ENCODE measurements at regions not wholly inside any gene's neighbourhood (a gene's known extent, or its start where the extent isn't known, plus 50 kb on each side); places are given as distances from the start of the nearest gene placed in this dataset.

DNA sequence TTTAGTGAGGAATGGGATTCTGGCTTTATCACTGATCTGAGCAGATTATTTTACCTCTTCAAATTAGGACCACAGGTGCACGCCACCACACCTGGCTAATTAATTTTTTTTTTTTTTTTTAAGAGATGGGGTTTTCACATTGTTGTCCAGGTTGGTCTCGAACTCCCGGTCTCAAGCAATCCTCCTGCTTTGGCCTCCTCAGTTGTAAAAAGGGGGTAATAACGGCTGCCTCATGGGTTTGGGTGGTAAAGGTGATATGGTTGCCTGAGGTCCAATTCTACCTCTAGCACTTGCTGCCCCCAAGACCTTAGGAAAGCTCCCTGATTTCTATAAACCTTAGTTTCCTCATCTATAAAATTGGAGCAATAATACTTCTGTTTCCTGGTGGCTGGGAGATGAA is 130.7 kb upstream of the HS3ST2 start:
- Mint-ChIP-seq H3K27ac (ENCODE audit: low read depth, unreplicated experiment) (no peak overlapping the region), H3K36me3 (ENCODE audit: insufficient read depth, unreplicated experiment) (no peaks in the 10 kb centered on the region), H3K27me3 (ENCODE audit: insufficient read depth, unreplicated experiment) (no peaks in the 10 kb centered on the region), H3K4me3 (ENCODE audit: unreplicated experiment) (no peak overlapping the region), H3K9me3 (ENCODE audit: unreplicated experiment) (no peaks in the 10 kb centered on the region), H3K4me1 (ENCODE audit: insufficient read depth, unreplicated experiment) (peaks cover 11% of the 10 kb centered on the region)
- DNase-seq (ENCODE audit: unreplicated experiment), result no peak
- TF ChIP-seq, protein P1, sequence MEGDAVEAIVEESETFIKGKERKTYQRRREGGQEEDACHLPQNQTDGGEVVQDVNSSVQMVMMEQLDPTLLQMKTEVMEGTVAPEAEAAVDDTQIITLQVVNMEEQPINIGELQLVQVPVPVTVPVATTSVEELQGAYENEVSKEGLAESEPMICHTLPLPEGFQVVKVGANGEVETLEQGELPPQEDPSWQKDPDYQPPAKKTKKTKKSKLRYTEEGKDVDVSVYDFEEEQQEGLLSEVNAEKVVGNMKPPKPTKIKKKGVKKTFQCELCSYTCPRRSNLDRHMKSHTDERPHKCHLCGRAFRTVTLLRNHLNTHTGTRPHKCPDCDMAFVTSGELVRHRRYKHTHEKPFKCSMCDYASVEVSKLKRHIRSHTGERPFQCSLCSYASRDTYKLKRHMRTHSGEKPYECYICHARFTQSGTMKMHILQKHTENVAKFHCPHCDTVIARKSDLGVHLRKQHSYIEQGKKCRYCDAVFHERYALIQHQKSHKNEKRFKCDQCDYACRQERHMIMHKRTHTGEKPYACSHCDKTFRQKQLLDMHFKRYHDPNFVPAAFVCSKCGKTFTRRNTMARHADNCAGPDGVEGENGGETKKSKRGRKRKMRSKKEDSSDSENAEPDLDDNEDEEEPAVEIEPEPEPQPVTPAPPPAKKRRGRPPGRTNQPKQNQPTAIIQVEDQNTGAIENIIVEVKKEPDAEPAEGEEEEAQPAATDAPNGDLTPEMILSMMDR (IDR thresholded peaks at IDR 0.05; ENCODE audit: unreplicated experiment), result no peak
- intact Hi-C loops (cut with micrococcal nuclease), result no loop called here
- BruUV-seq (replicated peaks), result no TSS peak
- POLR2A ChIA-PET, result no interaction called here
- CTCF ChIA-PET, result interaction anchor here (0.6 to 2.7 kb wide), 6 partner anchors 9 to 1362 kb away, joined by 3 to 19 read pairs (median 4); no protein-coding TSS in a partner anchor

GRCh38 chr16:22683730-22684573 is 130.0 kb upstream of the HS3ST2 start:
- Mint-ChIP-seq H3K4me3 (ENCODE audit: unreplicated experiment) (no peak overlapping the region), H3K4me1 (ENCODE audit: insufficient read depth, unreplicated experiment) (peaks cover 11% of the 10 kb centered on the region), H3K36me3 (ENCODE audit: insufficient read depth, unreplicated experiment) (no peaks in the 10 kb centered on the region), H3K27me3 (ENCODE audit: insufficient read depth, unreplicated experiment) (no peaks in the 10 kb centered on the region), H3K27ac (ENCODE audit: low read depth, unreplicated experiment) (no peak overlapping the region), H3K9me3 (ENCODE audit: unreplicated experiment) (no peaks in the 10 kb centered on the region)
- CTCF ChIA-PET, result interaction anchor here (0.6 to 2.7 kb wide), 7 partner anchors 8 to 1495 kb away, joined by 3 to 19 read pairs (median 4); no protein-coding TSS in a partner anchor
- POLR2A ChIA-PET, result interaction anchor here (0.8 kb wide), 1 partner anchor 17 kb away, joined by 3 read pairs; no protein-coding TSS in a partner anchor
- TF ChIP-seq, protein P1 (IDR thresholded peaks at IDR 0.05; ENCODE audit: unreplicated experiment), result no peak
- BruUV-seq (replicated peaks), result no TSS peak
- DNase-seq (ENCODE audit: unreplicated experiment), result no peak
- intact Hi-C loops (cut with micrococcal nuclease), result no loop called here

GRCh38 chr16:22684574-22685458 is 129.1 kb upstream of the HS3ST2 start:
- H3K9me3 Mint-ChIP-seq (ENCODE audit: unreplicated experiment), result no peaks in the 10 kb centered on the region
- no peaks in the 10 kb centered on the region for H3K36me3 Mint-ChIP-seq (ENCODE audit: insufficient read depth, unreplicated experiment)
- H3K27ac Mint-ChIP-seq (ENCODE audit: low read depth, unreplicated experiment), result peak overlapping the region; percentile 53
- DNase-seq (ENCODE audit: unreplicated experiment), result no peak
- TF ChIP-seq, protein P1 (IDR thresholded peaks at IDR 0.05; ENCODE audit: unreplicated experiment), result no peak
- POLR2A ChIA-PET, result interaction anchor here (0.8 to 1.2 kb wide), 2 partner anchors 18 to 1103 kb away, joined by 3 read pairs; no protein-coding TSS in a partner anchor
- intact Hi-C loops (cut with micrococcal nuclease), result no loop called here
- H3K4me3 Mint-ChIP-seq (ENCODE audit: unreplicated experiment), result no peak overlapping the region
- CTCF ChIA-PET, result interaction anchor here (0.6 to 2.7 kb wide), 5 partner anchors 8 to 199 kb away, joined by 3 to 19 read pairs (median 5); no protein-coding TSS in a partner anchor
- no peaks in the 10 kb centered on the region for H3K27me3 Mint-ChIP-seq (ENCODE audit: insufficient read depth, unreplicated experiment)
- H3K4me1 Mint-ChIP-seq (ENCODE audit: insufficient read depth, unreplicated experiment), result peaks cover 11% of the 10 kb centered on the region
- BruUV-seq (replicated peaks), result no TSS peak

- POLR2A ChIA-PET, result interaction anchor here (0.6 to 1.2 kb wide), 3 partner anchors 9 to 1104 kb away, joined by 3 read pairs; no protein-coding TSS in a partner anchor
- CTCF ChIA-PET, result interaction anchor here (0.6 kb wide), 1 partner anchor 19 kb away, joined by 4 read pairs; no protein-coding TSS in a partner anchor
- H3K36me3 Mint-ChIP-seq (ENCODE audit: insufficient read depth, unreplicated experiment), result no peaks in the 10 kb centered on the region
- DNase-seq (ENCODE audit: unreplicated experiment), result no peak
- intact Hi-C loops (cut with micrococcal nuclease), result no loop called here
- no TSS peak for BruUV-seq (replicated peaks)
- no peaks in the 10 kb centered on the region for H3K27me3 Mint-ChIP-seq (ENCODE audit: insufficient read depth, unreplicated experiment)
- no peaks in the 10 kb centered on the region for H3K9me3 Mint-ChIP-seq (ENCODE audit: unreplicated experiment)
- H3K27ac Mint-ChIP-seq (ENCODE audit: low read depth, unreplicated experiment), result peak overlapping the region; percentile 53
- TF ChIP-seq, protein P1 (IDR thresholded peaks at IDR 0.05; ENCODE audit: unreplicated experiment), result no peak
- peaks cover 11% of the 10 kb centered on the region for H3K4me1 Mint-ChIP-seq (ENCODE audit: insufficient read depth, unreplicated experiment)
- H3K4me3 Mint-ChIP-seq (ENCODE audit: unreplicated experiment), result no peak overlapping the region
These were observed 128.5 kb upstream of the HS3ST2 start for GRCh38 chr16:22685459-22685830.

Measured in MCF 10A (cell line).